Tibial nerve (tissue), 4 donors: ENCODE measurements at regions not wholly inside any gene's neighbourhood (a gene's known extent, or its start where the extent isn't known, plus 50 kb on each side); places are given as distances from the start of the nearest gene placed in this dataset.

Source experiments
- CTCF ChIP-seq, 5 experiments: fragments of 200-600 bp in 3 of 5; fragments of 450-650 bp in 2 of 5; sonication (generic) in 3 of 5; IDR thresholded peaks; one replicate each; pipeline ENCODE4 v1.5.1; 2016 to 2019; ENCODE audit warnings: antibody characterized with exemption in 5 of 5, mild to moderate bottlenecking in 3 of 5, moderate library complexity in 2 of 5
- EP300 ChIP-seq, 2 donors: sonication (generic); formaldehyde crosslinking; IDR thresholded peaks; one replicate each; pipeline ENCODE4 v1.6.1; 2017; ENCODE audit warnings: antibody characterized with exemption in 2 of 2, mild to moderate bottlenecking in 1 of 2
- POLR2A ChIP-seq, 2 donors: fragments of 450-650 bp; IDR thresholded peaks; one replicate each; pipeline ENCODE4 v1.6.1; 2017; ENCODE audit warnings: antibody characterized with exemption in 2 of 2, mild to moderate bottlenecking in 2 of 2, moderate library complexity in 2 of 2

GRCh38 chr16:51388516-51388951 lies 237.5 kb upstream of the SALL1 start:
- no peak for TF ChIP-seq EP300 (IDR thresholded peaks at IDR 0.05)
- TF ChIP-seq POLR2A (IDR thresholded peaks at IDR 0.05): no peak
- no peak for TF ChIP-seq CTCF (IDR thresholded peaks at IDR 0.05)
